Fibroblast of villous mesenchyme (primary cell): ENCODE measurements at regions not wholly inside any gene's neighbourhood (a gene's known extent, or its start where the extent isn't known, plus 50 kb on each side); places are given as distances from the start of the nearest gene placed in this dataset.

Experiments used
- DNase-seq: peaks from one replicate; pipeline ENCODE4 v3.0.0-alpha.2; 2010; ENCODE audit warnings: low read depth
- H3K4me3 ChIP-seq: 2 replicates; pipeline ENCODE4 v1.5.1; 2011; ENCODE audit warnings: low read depth, mild to moderate bottlenecking, low read length
- CTCF ChIP-seq: IDR thresholded peaks from 2 replicates; pipeline ENCODE4 v1.5.1; 2012; ENCODE audit warnings: low read depth, mild to moderate bottlenecking, low read length; ENCODE audit not compliant: insufficient read depth

GRCh38 chr5:99724732-99725290 lies 796.0 kb upstream of the CHD1 start:
- no peak for DNase-seq
- TF ChIP-seq CTCF = no peak
- no peak overlapping the region for H3K4me3 ChIP-seq

- TF ChIP-seq CTCF = no peak
These were observed 792.7 kb upstream of the CHD1 start for GRCh38 chr5:99721506-99721905.

GRCh38 chr5:99715921-99716320 lies 787.1 kb upstream of the CHD1 start:
- no peak for TF ChIP-seq CTCF
- no peak overlapping the region for H3K4me3 ChIP-seq

More at GRCh38 chr5:99721506-99721905, 792.7 kb upstream of the CHD1 start:
- H3K4me3 ChIP-seq = no peak overlapping the region
- no peak for DNase-seq

GRCh38 chr5:99706160-99706559 lies 777.4 kb upstream of the CHD1 start:
- no peak for TF ChIP-seq CTCF
- no peak overlapping the region for H3K4me3 ChIP-seq
- no peak for DNase-seq

More at GRCh38 chr5:99715921-99716320, 787.1 kb upstream of the CHD1 start:
- DNase-seq = no peak

GRCh38 chr5:99702565-99702964 lies 773.8 kb upstream of the CHD1 start:
- TF ChIP-seq CTCF = no peak
- no peak for DNase-seq
- no peak overlapping the region for H3K4me3 ChIP-seq

- no peak for DNase-seq
- no peak for TF ChIP-seq CTCF
- H3K4me3 ChIP-seq = peak overlapping the region; percentile 10
These were observed 766.1 kb upstream of the CHD1 start for GRCh38 chr5:99694884-99695283.

- DNase-seq = no peak
- TF ChIP-seq CTCF = no peak
- no peak overlapping the region for H3K4me3 ChIP-seq
These were observed 757.7 kb upstream of the CHD1 start for GRCh38 chr5:99686538-99686937.
